Sigmoid colon (tissue), 6 donors: ENCODE measurements at regions not wholly inside any gene's neighbourhood (a gene's known extent, or its start where the extent isn't known, plus 50 kb on each side); places are given as distances from the start of the nearest gene placed in this dataset.

Experiments
- DNase-seq: peaks from one replicate; pipeline ENCODE4 v3.0.0-alpha.2; 2019
- H3K27ac ChIP-seq, 4 donors: fragments of 200-600 bp; sonication (generic); one replicate each; pipeline ENCODE4 v1.5.1; 2016 to 2019; ENCODE audit warnings: mild to moderate bottlenecking in 1 of 4
- H3K27me3 ChIP-seq, 3 donors: fragments of 200-600 bp; sonication (generic); one replicate each; pipeline ENCODE4 v1.5.1; 2019; ENCODE audit warnings: mild to moderate bottlenecking in 1 of 3
- H3K36me3 ChIP-seq, 4 donors: fragments of 200-600 bp; sonication (generic); one replicate each; pipeline ENCODE4 v1.5.1; 2016 to 2019
- H3K4me1 ChIP-seq, 4 donors: fragments of 200-600 bp; sonication (generic); one replicate each; pipeline ENCODE4 v1.5.1; 2017 to 2019
- H3K4me3 ChIP-seq, 4 donors: fragments of 200-600 bp; sonication (generic); one replicate each; pipeline ENCODE4 v1.5.1; 2017 to 2019; ENCODE audit warnings: mild to moderate bottlenecking in 2 of 4, moderate library complexity in 1 of 4
- H3K9me3 ChIP-seq, 4 donors: fragments of 200-600 bp in 3 of 4; sonication (generic) in 3 of 4; one replicate each; pipeline versions ENCODE4 v1.5.1 to v1.6.1; 2013 to 2019
- CTCF ChIP-seq, 4 experiments: fragments of 450-650 bp in 3 of 4; fragments of 200-600 bp in 1 of 4; IDR thresholded peaks; one replicate each; pipeline ENCODE4 v1.5.1; 2016 to 2019; ENCODE audit warnings: antibody characterized with exemption in 4 of 4, mild to moderate bottlenecking in 3 of 4, moderate library complexity in 2 of 4
- EP300 ChIP-seq, 4 donors: sonication (generic); formaldehyde crosslinking; IDR thresholded peaks; one replicate each; pipeline ENCODE4 v1.6.1; 2017; ENCODE audit warnings: antibody characterized with exemption in 4 of 4
- POLR2A ChIP-seq, 2 donors: fragments of 450-650 bp; IDR thresholded peaks; one replicate each; pipeline ENCODE4 v1.6.1; 2016; ENCODE audit warnings: antibody characterized with exemption in 2 of 2, mild to moderate bottlenecking in 2 of 2, moderate library complexity in 2 of 2
- POLR2AphosphoS5 ChIP-seq, 4 donors: sonication (generic); formaldehyde crosslinking; IDR thresholded peaks; one replicate each; pipeline ENCODE4 v1.6.1; 2017; ENCODE audit warnings: antibody characterized with exemption in 4 of 4
- WGBS, 2 donors: extraction: QIAGEN DNeasy Blood & Tissue Kit; methylation state at CpG; one replicate each; pipeline ENCODE4 v1.1.7; 2013; 5-methylcytosine and 5-hydroxymethylcytosine counted together
- intact Hi-C: fragments of 100-400 bp; cut with DNase I; formaldehyde crosslinking; loops from one replicate; pipeline ENCODE4 v1.15.1; 2023
- donor health status: healthy with polysubstance abuse.
- donor health status: healthy.

- no peak overlapping the region for H3K4me3 ChIP-seq
- no peaks in the 10 kb centered on the region for H3K36me3 ChIP-seq
- TF ChIP-seq POLR2A (IDR thresholded peaks at IDR 0.05), result no peak
- no peaks in the 10 kb centered on the region for H3K9me3 ChIP-seq
- intact Hi-C loops, result no loop called here
- WGBS, 2 donors, result 91% methylated on average over 2 of the region's 2 CpGs
- H3K4me1 ChIP-seq, result no peaks in the 10 kb centered on the region
- DNase-seq, result no peak
- no peaks in the 10 kb centered on the region for H3K27me3 ChIP-seq
- no peak overlapping the region for H3K27ac ChIP-seq
Observed at GRCh38 chr16:87107201-87107600, 210.0 kb downstream of the C16orf95 start.

GRCh38 chr16:87108278-87108677, 208.9 kb downstream of the C16orf95 start:
- TF ChIP-seq POLR2AphosphoS5 (IDR thresholded peaks at IDR 0.05), result no peak
- TF ChIP-seq POLR2A (IDR thresholded peaks at IDR 0.05), result no peak
- no peak for TF ChIP-seq CTCF (IDR thresholded peaks at IDR 0.05)
- TF ChIP-seq EP300 (IDR thresholded peaks at IDR 0.05), result no peak
- H3K27ac ChIP-seq, result no peak overlapping the region
- no peaks in the 10 kb centered on the region for H3K4me1 ChIP-seq
- peaks cover 0 to 7% (median 0%) of the 10 kb centered on the region in 3 donors for H3K27me3 ChIP-seq
- intact Hi-C loops, result no loop called here
- no peak for DNase-seq
- no peaks in the 10 kb centered on the region for H3K36me3 ChIP-seq
- no peaks in the 10 kb centered on the region for H3K9me3 ChIP-seq
- H3K4me3 ChIP-seq, result no peak overlapping the region
- WGBS, 2 donors, result 62 to 76% methylated on average over 4 of the region's 4 CpGs

- Histone ChIP-seq H3K27ac (no peak overlapping the region), H3K9me3 (no peaks in the 10 kb centered on the region), H3K4me1 (no peaks in the 10 kb centered on the region), H3K27me3 (peaks cover 0 to 7% (median 0%) of the 10 kb centered on the region in 3 donors), H3K4me3 (no peak overlapping the region), H3K36me3 (no peaks in the 10 kb centered on the region)
- intact Hi-C loops, result no loop called here
- 75 to 91% methylated on average over 1 of the region's 1 CpG for WGBS, 2 donors
- TF ChIP-seq POLR2AphosphoS5 (IDR thresholded peaks at IDR 0.05) (no peak), CTCF (IDR thresholded peaks at IDR 0.05) (no peak), POLR2A (IDR thresholded peaks at IDR 0.05) (no peak), EP300 (IDR thresholded peaks at IDR 0.05) (no peak)
- peak; percentile 1 for DNase-seq
Observed at GRCh38 chr16:87108941-87109340, 208.3 kb downstream of the C16orf95 start.

DNA sequence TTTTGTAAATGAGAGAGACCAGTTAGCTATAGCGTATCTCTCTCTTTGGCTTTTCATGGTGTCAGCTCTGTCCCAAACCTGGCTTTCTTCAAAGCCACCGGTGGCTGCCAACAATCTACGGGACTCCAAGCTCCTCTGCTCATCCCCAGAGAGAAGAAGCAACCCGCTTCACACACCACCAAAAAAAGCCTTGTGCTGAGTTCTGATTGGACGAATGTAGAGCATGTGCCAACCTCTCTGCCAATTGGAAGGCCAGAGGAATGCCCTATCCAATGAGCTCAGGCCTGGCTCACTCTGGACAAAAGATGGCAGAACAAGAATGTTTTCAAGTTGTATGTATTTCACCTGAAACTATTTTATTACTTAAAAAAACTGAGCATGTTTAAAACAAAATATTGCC, 202.4 kb downstream of the C16orf95 start:
- Histone ChIP-seq H3K36me3 (no peaks in the 10 kb centered on the region), H3K9me3 (no peaks in the 10 kb centered on the region), H3K4me3 (no peak overlapping the region), H3K27me3 (peaks cover 0 to 12% (median 0%) of the 10 kb centered on the region in 3 donors), H3K4me1 (no peaks in the 10 kb centered on the region), H3K27ac (no peak overlapping the region)
- intact Hi-C loops, result no loop called here
- no peak for DNase-seq
- TF ChIP-seq POLR2A (IDR thresholded peaks at IDR 0.05) (no peak), CTCF (IDR thresholded peaks at IDR 0.05) (no peak), POLR2AphosphoS5 (IDR thresholded peaks at IDR 0.05) (no peak), EP300 (IDR thresholded peaks at IDR 0.05) (no peak)
- 88 to 92% methylated on average over 5 of the region's 5 CpGs for WGBS, 2 donors

DNA sequence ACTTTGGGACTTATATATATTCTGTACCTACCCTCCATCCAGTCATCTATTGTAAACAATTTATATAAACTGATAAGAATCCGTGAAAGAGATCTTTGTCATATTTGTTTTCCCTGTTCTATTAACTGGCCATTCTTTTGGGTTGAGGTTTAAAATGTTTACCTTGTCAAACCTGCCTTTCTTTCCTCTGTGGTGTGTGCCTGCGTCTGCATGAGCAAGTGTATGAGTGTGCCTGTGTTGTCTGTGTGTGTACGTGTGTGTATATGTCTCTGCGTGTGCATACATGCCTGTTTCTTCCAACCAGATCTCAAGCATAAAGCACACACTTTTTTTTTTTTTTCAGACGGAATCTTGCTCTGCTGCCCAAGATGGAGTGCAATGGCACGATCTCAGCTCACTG, 201.5 kb downstream of the C16orf95 start:
- intact Hi-C loops, result no loop called here
- no peak for TF ChIP-seq POLR2A (IDR thresholded peaks at IDR 0.05)
- TF ChIP-seq CTCF (IDR thresholded peaks at IDR 0.05), result no peak
- no peak for TF ChIP-seq POLR2AphosphoS5 (IDR thresholded peaks at IDR 0.05)
- TF ChIP-seq EP300 (IDR thresholded peaks at IDR 0.05), result no peak

More for the DNA sequence above, 201.5 kb downstream of the C16orf95 start:
- Histone ChIP-seq H3K9me3 (no peaks in the 10 kb centered on the region), H3K4me1 (no peaks in the 10 kb centered on the region), H3K4me3 (no peak overlapping the region), H3K27ac (no peak overlapping the region), H3K27me3 (peaks cover 0 to 15% (median 0%) of the 10 kb centered on the region in 3 donors), H3K36me3 (no peaks in the 10 kb centered on the region)
- WGBS, 2 donors, result 30 to 61% methylated on average over 6 of the region's 6 CpGs
- DNase-seq, result no peak
